ENCODE measurements at regions not wholly inside any gene's neighbourhood (a gene's known extent, or its start where the extent isn't known, plus 50 kb on each side); places are given as distances from the start of the nearest gene placed in this dataset.

DNA sequence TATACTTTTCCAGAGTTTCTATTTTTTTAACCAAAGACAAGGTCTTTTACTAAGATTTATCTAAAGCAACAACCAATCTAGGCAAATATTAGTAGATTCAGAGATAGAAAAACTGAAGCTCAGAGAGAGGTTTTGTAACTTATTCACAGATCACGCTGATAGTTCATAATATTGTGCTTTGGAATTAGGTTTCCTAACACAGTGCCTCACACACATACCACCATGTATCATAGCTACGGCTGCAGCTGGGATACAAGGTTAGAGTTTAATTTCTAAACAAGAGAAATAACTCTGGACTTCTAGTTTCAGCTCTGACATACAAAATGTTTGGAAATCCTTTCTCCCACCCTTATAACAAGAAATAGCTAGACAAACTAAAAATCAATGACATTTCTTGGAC is 565.7 kb downstream of the PYDC2 start:
- TF ChIP-seq, protein P1, sequence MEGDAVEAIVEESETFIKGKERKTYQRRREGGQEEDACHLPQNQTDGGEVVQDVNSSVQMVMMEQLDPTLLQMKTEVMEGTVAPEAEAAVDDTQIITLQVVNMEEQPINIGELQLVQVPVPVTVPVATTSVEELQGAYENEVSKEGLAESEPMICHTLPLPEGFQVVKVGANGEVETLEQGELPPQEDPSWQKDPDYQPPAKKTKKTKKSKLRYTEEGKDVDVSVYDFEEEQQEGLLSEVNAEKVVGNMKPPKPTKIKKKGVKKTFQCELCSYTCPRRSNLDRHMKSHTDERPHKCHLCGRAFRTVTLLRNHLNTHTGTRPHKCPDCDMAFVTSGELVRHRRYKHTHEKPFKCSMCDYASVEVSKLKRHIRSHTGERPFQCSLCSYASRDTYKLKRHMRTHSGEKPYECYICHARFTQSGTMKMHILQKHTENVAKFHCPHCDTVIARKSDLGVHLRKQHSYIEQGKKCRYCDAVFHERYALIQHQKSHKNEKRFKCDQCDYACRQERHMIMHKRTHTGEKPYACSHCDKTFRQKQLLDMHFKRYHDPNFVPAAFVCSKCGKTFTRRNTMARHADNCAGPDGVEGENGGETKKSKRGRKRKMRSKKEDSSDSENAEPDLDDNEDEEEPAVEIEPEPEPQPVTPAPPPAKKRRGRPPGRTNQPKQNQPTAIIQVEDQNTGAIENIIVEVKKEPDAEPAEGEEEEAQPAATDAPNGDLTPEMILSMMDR (IDR thresholded peaks at IDR 0.05; ENCODE audit: low read depth, low read length): no peak
- no peak for TF ChIP-seq EZH2phosphoT487 (IDR thresholded peaks at IDR 0.05; ENCODE audit: low read depth)

Measured in OCI-LY3 (cell line).